22Rv1 (cell line): ENCODE measurements at regions not wholly inside any gene's neighbourhood (a gene's known extent, or its start where the extent isn't known, plus 50 kb on each side); places are given as distances from the start of the nearest gene placed in this dataset.

Experiments
- ZFX ChIP-seq: fragments of 450-650 bp; IDR thresholded peaks from 2 replicates; pipeline ENCODE4 v1.6.1; 2017; ENCODE audit warnings: antibody characterized with exemption, borderline replicate concordance
- TF ChIP-seq, protein P1 (sequence below): fragments of 450-650 bp; IDR thresholded peaks from 2 replicates; pipeline ENCODE4 v1.5.1; 2017; ENCODE audit warnings: mild to moderate bottlenecking

DNA sequence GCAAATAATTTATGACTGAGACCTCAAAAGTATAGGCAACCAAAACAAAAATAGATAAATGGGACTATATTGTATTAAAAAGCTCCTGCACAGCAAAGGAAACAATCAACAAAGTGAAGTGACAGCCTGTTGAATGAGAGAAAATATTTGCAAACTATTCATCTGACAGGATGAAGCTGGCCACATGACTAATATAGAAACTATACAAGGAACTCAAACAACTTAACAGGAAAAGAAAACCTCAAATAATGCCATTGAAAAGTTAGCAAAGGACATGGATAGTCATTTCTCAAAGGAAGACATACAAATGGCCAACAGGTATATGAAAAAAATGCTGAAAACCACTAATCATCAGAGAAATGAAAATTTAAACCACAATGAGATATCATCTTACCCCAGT, 245.1 kb downstream of the STK31 start:
- TF ChIP-seq, protein P1, sequence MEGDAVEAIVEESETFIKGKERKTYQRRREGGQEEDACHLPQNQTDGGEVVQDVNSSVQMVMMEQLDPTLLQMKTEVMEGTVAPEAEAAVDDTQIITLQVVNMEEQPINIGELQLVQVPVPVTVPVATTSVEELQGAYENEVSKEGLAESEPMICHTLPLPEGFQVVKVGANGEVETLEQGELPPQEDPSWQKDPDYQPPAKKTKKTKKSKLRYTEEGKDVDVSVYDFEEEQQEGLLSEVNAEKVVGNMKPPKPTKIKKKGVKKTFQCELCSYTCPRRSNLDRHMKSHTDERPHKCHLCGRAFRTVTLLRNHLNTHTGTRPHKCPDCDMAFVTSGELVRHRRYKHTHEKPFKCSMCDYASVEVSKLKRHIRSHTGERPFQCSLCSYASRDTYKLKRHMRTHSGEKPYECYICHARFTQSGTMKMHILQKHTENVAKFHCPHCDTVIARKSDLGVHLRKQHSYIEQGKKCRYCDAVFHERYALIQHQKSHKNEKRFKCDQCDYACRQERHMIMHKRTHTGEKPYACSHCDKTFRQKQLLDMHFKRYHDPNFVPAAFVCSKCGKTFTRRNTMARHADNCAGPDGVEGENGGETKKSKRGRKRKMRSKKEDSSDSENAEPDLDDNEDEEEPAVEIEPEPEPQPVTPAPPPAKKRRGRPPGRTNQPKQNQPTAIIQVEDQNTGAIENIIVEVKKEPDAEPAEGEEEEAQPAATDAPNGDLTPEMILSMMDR, result no peak
- TF ChIP-seq ZFX, result no peak
